Stimulated activated CD4-positive, alpha-beta T cell treated with anti-CD3 and anti-CD28 coated beads, TNF-alpha, amount 100 ng/mL, for 1 hour (primary cell): ENCODE measurements at regions not wholly inside any gene's neighbourhood (a gene's known extent, or its start where the extent isn't known, plus 50 kb on each side); places are given as distances from the start of the nearest gene placed in this dataset.

Experiments
- DNase-seq, 3 donors: peaks; one replicate each; pipeline ENCODE4 v3.0.0-alpha.2; 2020; ENCODE audit warnings: low read depth in 3 of 3, low spot score in 1 of 3

- no peak for DNase-seq
Measured at GRCh38 chr2:120913972-120914838, 178.5 kb downstream of the GLI2 start.

- DNase-seq, result no peak
Measured at GRCh38 chr2:120914839-120915521, 179.3 kb downstream of the GLI2 start.

DNA sequence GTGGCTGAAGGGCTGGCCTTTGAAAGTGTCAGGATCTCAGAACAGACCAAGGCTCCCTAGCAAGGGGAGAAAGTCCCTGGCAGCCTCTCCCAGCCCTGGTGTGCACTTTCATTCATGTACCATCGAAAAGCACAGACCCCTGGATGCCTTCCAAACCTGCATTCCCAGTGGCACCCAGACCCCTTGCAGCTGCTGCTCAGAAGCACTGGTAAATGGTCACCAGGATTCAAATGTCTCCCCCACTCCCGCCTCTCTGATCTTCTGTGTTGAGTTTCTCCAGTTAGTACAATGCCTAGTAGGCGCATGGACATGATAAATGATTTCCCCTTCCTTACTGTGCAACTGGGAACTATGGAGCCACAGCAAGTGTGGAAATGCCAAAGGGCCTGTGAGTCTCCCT lies 180.0 kb downstream of the GLI2 start:
- no peak for DNase-seq

DNA sequence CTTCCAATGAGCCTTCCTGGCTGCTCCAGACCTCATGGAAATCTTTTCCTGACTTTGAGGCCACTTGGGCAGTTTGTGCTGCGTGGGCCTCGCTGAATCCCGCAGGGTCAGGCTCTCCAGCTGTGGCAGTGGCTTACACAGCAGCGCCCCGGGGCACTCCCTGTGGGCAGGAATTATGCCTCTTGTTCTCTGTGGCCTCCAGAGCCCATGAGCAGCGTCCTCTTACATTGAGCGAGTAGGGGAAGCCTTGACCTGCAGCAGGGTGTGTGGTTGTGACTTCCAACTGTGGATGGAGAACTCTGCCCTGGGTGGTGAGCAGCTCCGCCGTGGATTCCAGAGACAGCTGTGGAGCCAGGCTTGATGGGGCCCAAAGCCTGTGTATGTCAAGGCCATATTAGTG lies 180.8 kb downstream of the GLI2 start:
- DNase-seq, result no peak

DNA sequence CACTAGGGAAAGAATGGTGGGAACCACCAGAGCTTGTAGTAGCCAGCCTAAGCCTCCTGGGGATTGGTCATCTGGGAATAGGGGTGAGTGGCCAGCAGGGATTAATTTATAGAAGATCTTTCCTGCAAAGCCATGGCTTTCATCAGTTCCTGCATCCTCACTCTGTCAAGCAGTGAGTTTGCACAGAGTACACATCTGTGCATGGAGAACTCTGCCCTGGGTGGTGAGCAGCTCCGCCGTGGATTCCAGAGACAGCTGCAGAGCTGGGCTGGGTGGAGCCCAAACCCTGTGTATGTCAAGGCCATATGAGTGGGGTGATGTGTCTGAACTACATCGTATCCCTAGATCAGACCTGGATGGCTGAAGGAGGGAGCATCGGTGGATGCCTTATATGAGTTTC lies 182.2 kb downstream of the GLI2 start:
- DNase-seq, result no peak

- DNase-seq, result no peak
Measured at GRCh38 chr2:120919216-120919615, 183.5 kb downstream of the GLI2 start.

- DNase-seq, result no peak
Measured at GRCh38 chr2:120919771-120920453, 184.2 kb downstream of the GLI2 start.

- no peak for DNase-seq
Measured at GRCh38 chr2:120920454-120921148, 184.9 kb downstream of the GLI2 start.

GRCh38 chr2:120921457-120921856 lies 185.8 kb downstream of the GLI2 start:
- DNase-seq, result no peak

DNA sequence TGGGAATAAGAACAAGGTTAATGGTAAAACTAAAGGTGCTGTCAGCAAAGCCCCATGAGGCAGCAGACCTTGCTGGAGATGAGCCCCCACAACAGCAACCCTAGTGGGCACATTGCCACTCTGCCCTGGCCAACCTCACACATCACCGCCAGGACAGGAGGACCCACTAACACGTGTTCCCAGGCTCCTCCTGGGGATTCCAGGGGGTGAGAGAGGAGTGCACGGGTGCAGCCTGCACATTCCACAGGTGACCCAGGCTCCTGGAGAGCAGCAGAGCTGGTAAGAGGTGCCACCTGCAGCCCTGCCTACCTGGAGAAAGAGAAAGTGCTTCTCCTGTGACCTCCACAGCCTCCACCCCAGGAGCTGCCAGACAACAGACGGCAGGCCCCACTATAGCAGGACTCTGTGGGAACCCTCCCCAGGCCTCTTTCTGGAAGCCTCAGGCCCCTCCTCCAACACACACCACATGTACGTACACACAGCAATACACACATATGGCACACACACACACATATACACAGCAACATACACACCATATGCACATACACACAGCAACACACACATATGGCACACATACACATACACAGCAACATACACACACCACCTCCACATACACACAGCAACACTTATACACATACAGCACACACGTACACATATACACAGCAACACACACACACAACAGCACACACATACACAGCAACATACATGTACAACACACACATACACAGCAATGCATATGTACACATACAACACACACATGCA lies 187.1 kb downstream of the GLI2 start:
- no peak for DNase-seq

DNA sequence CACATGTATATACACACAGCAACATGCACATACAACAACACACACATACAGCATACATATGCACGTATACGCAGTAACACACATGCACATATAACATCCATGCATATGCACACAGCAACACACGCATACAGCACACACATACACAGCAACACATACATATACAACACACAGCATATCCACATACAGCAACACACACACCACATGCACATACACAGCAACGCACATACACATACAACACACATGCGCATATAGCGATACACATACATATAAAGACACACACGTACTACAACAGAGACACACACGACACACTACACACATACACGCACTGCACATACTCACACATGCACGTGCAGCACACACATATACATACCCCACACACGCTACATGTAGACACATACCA lies 187.8 kb downstream of the GLI2 start:
- no peak for DNase-seq

DNA sequence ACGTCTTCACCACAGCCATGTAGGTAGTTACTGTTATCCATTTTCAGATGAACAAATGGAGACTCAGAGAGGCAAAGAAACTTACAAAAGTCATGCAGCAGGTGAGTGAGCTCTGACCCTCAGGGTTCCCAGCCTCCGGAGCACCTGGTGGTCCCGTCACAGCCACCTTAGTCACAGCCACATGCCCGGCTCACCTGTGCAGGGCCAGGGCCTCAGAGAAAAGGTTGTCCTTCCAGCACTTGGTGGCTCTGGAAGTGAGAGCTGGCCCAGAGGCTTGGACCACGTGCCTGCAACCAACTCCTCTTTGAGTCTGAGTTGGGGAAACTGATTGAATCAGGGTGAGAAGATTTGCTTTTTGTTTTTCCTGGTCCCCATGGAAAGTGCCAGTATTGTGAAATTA lies 189.3 kb downstream of the GLI2 start:
- no peak for DNase-seq

GRCh38 chr2:120926463-120927264 lies 191.0 kb downstream of the GLI2 start:
- no peak for DNase-seq

- no peak for DNase-seq
Measured at GRCh38 chr2:120927265-120927628, 191.6 kb downstream of the GLI2 start.

DNA sequence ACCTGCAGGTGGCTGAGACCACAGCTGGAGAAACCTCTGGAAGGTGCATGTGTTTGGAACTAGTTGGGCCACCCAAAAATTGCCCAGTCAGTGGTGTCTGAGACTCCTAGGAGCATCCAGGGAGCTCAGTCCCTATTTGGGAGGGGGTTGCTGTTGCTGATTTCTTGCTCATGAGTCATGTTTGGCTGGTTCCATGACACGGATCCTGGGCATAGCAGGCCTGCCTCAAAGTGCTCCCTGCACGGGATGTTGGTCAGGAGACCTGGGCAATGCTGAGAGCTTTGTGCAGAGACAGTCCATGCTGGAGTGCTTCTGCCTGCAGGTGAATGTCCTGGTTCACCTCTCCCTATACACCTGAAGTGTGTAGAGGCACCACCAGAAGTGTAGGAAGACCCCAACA lies 194.2 kb downstream of the GLI2 start:
- DNase-seq, result no peak

GRCh38 chr2:120930236-120930635 lies 194.6 kb downstream of the GLI2 start:
- no peak for DNase-seq

GRCh38 chr2:120930864-120931263 lies 195.2 kb downstream of the GLI2 start:
- no peak for DNase-seq

DNA sequence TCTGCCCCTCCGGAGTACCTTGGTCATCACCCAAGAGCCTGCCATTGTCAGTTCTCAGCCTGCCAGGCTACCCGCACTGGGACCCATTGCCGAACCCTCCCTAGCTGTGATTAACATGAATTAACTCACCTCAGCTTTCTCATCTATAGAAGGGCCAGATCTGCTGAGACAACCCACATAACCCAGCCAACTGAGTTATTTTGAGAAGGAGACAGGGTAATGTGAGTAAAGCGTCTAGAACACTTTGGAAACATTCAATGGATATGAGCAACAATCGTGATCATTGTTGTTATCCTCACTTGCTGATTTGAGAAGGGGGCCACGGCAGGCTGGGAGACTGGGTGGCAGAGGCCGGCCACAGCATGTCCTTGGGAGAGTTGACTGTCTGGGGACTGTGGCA lies 196.8 kb downstream of the GLI2 start:
- DNase-seq, result no peak

DNA sequence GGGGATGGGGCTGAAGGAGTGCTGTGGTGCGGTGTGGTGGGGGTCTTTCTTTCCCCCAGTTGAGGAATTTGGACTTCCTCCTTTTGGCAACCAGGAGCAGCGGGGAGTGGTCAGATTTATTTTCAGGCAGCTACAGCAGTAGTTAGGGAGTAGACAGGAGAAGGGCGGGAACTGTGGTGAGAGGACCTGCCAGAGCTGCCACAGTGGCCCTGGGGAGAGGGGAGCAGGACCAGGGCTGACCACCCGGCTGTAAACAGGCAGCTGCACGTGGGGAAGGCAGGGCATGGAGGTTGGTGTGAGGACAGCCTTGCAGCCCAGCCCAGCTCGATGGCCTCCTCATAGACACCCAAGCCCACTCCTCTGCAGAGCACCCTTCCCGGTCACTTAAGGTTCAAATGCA lies 197.2 kb downstream of the GLI2 start:
- no peak for DNase-seq
